ENCODE measurements at regions not wholly inside any gene's neighbourhood (a gene's known extent, or its start where the extent isn't known, plus 50 kb on each side); places are given as distances from the start of the nearest gene placed in this dataset.

DNA sequence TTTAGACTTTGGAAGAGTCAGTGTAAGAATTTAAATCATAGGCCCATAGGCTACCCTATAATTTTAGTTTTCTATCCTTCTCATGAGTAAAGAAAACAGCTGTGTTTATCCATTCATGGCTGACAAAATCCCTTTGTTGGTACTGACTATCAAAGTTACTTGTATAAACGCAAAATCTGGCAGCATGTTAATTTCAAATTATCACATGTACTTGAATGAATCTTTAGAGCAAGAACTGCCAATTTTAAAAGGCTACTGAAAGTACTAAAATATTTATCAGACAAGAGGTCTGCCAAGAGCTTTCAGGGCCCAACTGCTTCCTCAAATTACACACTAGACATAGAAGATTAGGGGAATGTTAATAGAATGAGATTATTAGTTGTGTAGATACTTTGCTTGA, 66.6 kb downstream of the MYL12B start:
- peaks cover 13% of the 10 kb centered on the region for H3K27me3 Mint-ChIP-seq

DNA sequence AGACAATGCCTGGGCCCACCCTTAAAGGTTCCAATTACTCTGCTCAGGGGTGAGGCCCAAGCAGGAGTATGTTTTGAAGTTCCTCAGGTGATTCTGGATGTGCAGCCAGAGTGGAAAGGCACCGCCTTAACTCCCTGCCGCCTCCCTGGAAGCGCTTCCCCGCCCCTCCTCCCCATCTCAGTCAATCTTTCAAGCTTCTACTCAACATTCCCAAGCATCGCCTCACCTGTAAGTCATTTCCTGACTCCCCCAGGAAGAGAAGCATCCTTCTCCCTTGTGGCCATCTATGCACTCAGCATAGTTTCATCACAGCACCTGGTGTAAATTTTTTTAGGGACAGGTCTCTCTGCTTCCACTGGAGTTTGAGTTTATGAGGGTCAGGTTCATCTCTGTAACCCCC, 67.5 kb downstream of the MYL12B start:
- H3K9me3 Mint-ChIP-seq, result no peaks in the 10 kb centered on the region
- CTCF ChIA-PET, result interaction anchor here (1.0 to 1.4 kb wide), 3 partner anchors 12 to 125 kb away, joined by 3 to 4 read pairs (median 3); no protein-coding TSS in a partner anchor
- H3K27me3 Mint-ChIP-seq, result peaks cover 19% of the 10 kb centered on the region
- no peaks in the 10 kb centered on the region for H3K4me1 Mint-ChIP-seq
- H3K36me3 Mint-ChIP-seq, result no peaks in the 10 kb centered on the region
- no peak overlapping the region for H3K27ac Mint-ChIP-seq
- no peak for DNase-seq
- H3K4me3 Mint-ChIP-seq, result no peak overlapping the region

More for the DNA sequence above, 66.6 kb downstream of the MYL12B start:
- DNase-seq, result no peak
- Mint-ChIP-seq H3K4me1 (no peaks in the 10 kb centered on the region), H3K4me3 (no peak overlapping the region), H3K36me3 (no peaks in the 10 kb centered on the region), H3K9me3 (no peaks in the 10 kb centered on the region), H3K27ac (no peak overlapping the region)
- CTCF ChIA-PET, result interaction anchor here (1.0 to 1.4 kb wide), 2 partner anchors 31 to 126 kb away, joined by 3 to 4 read pairs; no protein-coding TSS in a partner anchor

DNA sequence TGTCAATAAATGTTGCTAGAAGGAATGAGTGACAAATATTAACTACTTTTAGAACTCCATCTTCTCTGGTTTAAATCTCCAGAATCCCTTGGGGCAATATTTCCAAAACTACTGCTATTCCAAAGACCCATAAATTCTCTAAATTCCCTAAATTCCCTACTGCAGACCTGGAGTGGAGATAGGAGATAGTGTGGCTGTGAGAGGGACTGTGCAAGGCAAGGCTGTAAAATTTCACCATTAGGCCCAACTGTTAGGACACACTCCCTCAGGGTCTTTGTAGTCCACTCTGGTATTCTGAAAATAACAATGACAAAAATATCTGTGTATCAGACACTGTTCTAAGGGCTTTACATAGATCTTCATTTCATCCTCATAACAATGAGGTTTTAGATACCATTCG, 67.9 kb downstream of the MYL12B start:
- DNase-seq, result no peak
- Mint-ChIP-seq H3K27ac (no peak overlapping the region), H3K36me3 (no peaks in the 10 kb centered on the region), H3K4me3 (no peak overlapping the region), H3K4me1 (no peaks in the 10 kb centered on the region), H3K27me3 (peaks cover 19% of the 10 kb centered on the region), H3K9me3 (no peaks in the 10 kb centered on the region)
- CTCF ChIA-PET, result interaction anchor here (1.0 kb wide), 1 partner anchor 12 kb away, joined by 3 read pairs; no protein-coding TSS in a partner anchor

DNA sequence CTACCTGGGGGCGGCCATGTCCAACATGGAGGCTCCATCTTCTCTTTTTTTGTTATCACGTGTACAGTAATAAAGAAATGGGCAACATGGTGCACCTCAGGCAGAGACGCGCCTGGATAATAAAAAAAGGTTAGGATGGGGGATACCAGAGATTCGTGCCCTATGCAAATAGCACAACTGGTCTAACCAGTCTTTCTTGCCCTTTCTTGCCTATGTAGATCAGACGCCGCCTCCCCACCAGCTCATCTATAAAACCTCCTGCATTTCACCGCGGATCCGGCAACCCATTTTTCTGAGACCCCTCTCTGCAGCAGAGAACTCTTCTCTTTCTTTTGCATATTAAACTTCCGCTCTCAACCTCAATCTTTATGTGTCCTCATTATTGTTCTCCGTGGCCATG, 68.7 kb downstream of the MYL12B start:
- no peak for DNase-seq
- Mint-ChIP-seq H3K4me1 (no peaks in the 10 kb centered on the region), H3K27me3 (peaks cover 19% of the 10 kb centered on the region), H3K27ac (no peak overlapping the region), H3K4me3 (no peak overlapping the region), H3K9me3 (no peaks in the 10 kb centered on the region), H3K36me3 (no peaks in the 10 kb centered on the region)
- CTCF ChIA-PET, result interaction anchor here (0.7 kb wide), 1 partner anchor 49 kb away, joined by 4 read pairs; no protein-coding TSS in a partner anchor

DNA sequence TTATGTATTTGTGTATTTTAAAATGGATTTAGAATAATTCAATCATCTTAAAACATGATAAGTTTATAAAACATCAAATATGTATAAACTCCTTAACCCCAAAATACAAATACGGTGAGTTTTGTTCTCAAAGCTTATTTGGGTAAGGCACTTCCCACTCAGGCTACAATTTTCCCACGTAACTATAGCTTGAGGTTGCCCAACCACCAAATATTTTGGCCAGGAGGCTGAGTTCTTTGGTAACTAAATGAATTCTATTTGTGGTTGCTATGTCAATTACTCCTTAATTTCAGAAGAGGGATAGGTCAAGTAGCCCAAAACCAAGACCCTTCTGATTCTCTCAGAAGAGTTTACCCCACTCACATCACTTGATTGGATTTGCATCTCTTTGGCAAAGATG, 70.4 kb downstream of the MYL12B start:
- H3K27me3 Mint-ChIP-seq, result peaks cover 7% of the 10 kb centered on the region
- no peaks in the 10 kb centered on the region for H3K9me3 Mint-ChIP-seq

DNA sequence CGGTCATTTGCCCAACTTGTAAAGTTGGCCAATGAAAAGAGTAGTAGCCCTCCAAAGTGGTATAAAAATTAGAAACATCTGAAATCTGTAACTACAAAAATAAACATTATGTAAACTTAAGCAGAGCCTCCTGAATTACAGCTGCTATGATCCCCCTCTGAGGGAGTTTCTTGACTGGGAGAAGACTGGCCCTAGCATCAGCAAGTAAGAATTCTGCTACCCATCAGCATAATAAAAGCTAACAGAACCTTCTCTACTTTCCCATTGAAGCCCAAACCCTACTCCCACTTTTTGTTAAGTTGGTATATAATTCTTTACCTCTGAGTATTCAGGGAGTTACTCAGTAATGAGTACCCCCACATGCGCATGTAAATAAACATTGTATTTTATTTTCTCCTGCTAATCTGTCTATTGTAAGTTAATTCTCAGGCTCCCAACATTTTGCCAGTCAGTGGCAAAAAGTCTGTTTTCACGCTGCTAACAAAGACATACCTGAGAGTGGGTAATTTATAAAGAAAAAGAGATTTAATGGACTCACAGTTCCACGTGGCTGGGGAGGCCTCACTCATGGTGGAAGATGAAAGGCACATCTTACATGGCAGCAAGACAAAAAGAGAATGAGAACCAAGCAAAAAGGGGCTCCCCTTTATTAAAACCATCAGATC, 71.3 kb downstream of the MYL12B start:
- no peaks in the 10 kb centered on the region for H3K36me3 Mint-ChIP-seq
- H3K4me3 Mint-ChIP-seq, result no peak overlapping the region
- CTCF ChIA-PET, result interaction anchor here (1.0 to 1.2 kb wide), 2 partner anchors 10 to 333 kb away, joined by 5 read pairs; no protein-coding TSS in a partner anchor
- no peaks in the 10 kb centered on the region for H3K4me1 Mint-ChIP-seq
- H3K9me3 Mint-ChIP-seq, result no peaks in the 10 kb centered on the region
- no peak overlapping the region for H3K27ac Mint-ChIP-seq
- no peak for DNase-seq
- H3K27me3 Mint-ChIP-seq, result peaks cover 5% of the 10 kb centered on the region

More for the DNA sequence above, 70.4 kb downstream of the MYL12B start:
- no peak overlapping the region for H3K4me3 Mint-ChIP-seq
- no peaks in the 10 kb centered on the region for H3K36me3 Mint-ChIP-seq
- no peaks in the 10 kb centered on the region for H3K4me1 Mint-ChIP-seq
- no peak overlapping the region for H3K27ac Mint-ChIP-seq
- CTCF ChIA-PET, result interaction anchor here (1.2 kb wide), 1 partner anchor 9 kb away, joined by 5 read pairs; no protein-coding TSS in a partner anchor
- no peak for DNase-seq

DNA sequence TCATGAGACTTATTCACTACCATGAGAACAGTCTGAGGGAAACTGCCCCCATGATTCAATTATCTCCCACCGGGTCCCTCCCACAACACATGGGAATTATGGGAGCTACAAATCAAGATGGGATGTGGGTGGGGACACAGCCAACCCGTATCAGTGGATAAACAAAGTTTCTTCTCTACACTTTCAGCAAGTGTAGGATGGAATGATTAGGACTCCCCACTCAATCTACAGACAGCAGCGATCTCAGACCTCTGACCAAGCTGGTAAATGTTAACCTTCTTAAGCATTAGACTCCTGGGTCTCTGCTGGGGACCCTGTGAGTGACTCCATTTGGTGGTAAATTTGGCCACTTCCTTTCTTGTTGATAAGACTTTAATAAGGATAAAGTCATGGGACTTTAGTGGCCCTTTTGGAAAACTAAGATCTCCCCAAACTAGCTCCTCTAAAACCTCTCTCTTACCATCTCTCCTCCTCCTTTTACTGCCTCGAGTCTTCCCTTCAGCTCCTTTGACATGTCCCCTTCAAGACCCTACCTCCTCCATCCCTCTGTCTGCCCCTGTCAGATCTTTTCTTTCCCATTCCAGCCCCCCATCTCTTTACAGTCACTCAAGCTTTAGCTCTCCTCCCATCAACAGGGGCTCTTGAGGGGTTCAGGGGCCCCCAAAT, 71.9 kb downstream of the MYL12B start:
- Mint-ChIP-seq H3K27ac (no peak overlapping the region), H3K27me3 (peaks cover 5% of the 10 kb centered on the region), H3K9me3 (no peaks in the 10 kb centered on the region), H3K4me3 (no peak overlapping the region), H3K36me3 (no peaks in the 10 kb centered on the region), H3K4me1 (no peaks in the 10 kb centered on the region)
- no peak for DNase-seq
- CTCF ChIA-PET, result interaction anchor here (1.0 kb wide), 1 partner anchor 332 kb away, joined by 5 read pairs; no protein-coding TSS in a partner anchor

DNA sequence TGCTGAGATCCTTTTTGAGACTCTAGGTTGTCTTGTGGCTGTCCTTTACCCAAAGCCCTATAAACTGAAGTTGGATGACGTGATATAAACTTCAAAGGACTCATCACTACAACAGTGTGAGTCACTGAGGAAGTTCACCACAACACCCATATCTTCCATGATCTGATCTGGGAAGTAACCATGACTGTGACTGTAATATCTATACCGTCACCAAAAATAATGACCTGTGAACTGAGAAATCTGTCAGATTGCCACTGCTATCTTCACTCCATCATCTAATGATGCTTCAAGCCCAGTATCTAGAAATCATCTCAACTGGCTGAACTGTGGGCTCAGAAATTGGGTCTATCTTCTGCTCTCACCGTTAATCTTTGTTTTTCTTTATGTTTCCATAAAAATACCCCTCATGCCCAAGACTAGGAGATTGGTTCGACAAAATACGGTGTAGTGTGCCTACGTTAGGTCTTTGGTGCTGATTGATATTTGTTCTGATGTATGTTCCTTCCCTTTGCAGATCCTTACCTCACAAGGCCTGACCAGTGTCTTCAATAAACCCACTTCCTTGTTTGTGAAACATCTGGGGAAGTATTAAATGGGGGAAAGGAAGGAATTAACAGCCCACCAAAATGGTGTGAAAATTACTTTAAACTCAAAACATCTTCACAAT, 78.2 kb downstream of the MYL12B start:
- Mint-ChIP-seq H3K9me3 (no peaks in the 10 kb centered on the region), H3K4me3 (no peak overlapping the region), H3K36me3 (no peaks in the 10 kb centered on the region), H3K27me3 (peaks cover 4% of the 10 kb centered on the region), H3K27ac (no peak overlapping the region), H3K4me1 (peaks cover 7% of the 10 kb centered on the region)
- CTCF ChIA-PET, result no interaction called here
- DNase-seq, result no peak

DNA sequence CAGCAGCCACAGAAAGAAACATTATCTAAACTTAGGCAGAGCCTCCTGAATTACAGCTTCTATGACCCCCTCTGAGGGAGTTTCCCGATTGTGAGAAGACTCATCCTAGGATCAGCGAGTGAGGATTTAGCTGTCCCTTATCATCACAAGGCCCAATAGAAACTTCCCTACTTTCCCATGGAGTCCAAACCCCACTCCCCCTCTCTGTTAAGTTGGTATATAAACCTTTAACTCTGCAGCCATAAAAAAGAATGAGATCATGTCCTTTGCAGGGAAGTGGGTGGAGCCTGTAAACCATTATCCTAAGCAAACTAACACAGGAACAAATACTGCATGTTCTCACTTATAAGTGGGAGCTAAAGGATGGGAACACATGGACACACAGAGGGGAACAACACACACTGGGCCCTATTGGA, 78.8 kb downstream of the MYL12B start:
- no peak for DNase-seq
- Mint-ChIP-seq H3K4me1 (peaks cover 7% of the 10 kb centered on the region), H3K27me3 (peaks cover 4% of the 10 kb centered on the region), H3K4me3 (no peak overlapping the region), H3K9me3 (no peaks in the 10 kb centered on the region), H3K27ac (no peak overlapping the region), H3K36me3 (no peaks in the 10 kb centered on the region)
- CTCF ChIA-PET, result no interaction called here

DNA sequence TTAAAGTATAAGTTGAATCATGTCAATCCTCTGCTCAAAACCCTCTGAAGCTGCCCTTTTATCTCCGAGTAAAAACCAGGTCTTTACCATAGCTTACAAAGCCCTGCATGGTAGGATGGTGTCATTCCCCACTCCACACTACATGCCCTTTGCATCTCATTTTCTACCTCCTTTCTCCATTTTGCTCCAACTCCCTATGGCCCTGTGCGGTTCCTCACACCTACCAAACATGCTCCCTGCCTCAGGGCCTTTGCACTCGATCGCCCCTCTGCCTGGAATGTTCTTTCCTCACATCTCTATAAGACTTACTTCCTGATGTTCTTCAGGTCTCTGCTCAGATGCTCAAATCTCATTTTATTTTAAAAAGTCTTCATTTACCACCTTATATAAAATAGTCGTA, 80.7 kb downstream of the MYL12B start:
- H3K36me3 Mint-ChIP-seq, result no peaks in the 10 kb centered on the region
- CTCF ChIA-PET, result no interaction called here
- H3K27ac Mint-ChIP-seq, result no peak overlapping the region
- H3K4me3 Mint-ChIP-seq, result no peak overlapping the region
- peaks cover 7% of the 10 kb centered on the region for H3K4me1 Mint-ChIP-seq
- no peak for DNase-seq
- H3K27me3 Mint-ChIP-seq, result peaks cover 4% of the 10 kb centered on the region
- H3K9me3 Mint-ChIP-seq, result no peaks in the 10 kb centered on the region

DNA sequence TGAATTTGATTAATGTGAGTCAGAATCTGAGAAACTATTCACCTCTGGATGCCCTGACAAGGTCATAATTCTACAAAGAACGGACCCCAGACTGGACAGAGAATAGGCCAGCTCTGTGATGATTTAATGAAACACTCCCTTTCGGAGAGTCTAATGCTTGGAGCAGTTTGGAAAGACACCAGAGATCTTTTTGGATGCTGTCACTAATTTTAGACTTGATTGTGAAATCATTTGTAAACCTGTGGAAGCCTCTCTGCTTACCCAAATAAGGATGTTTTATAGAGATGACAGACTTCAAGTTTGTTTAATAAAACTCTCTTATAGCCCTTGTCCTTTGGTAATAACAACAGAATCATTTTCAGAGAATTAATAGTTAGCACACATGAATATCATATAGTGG, 83.5 kb downstream of the MYL12B start:
- DNase-seq, result no peak
- peaks cover 4% of the 10 kb centered on the region for H3K27me3 Mint-ChIP-seq
- no peak overlapping the region for H3K4me3 Mint-ChIP-seq
- no peak overlapping the region for H3K27ac Mint-ChIP-seq
- no peaks in the 10 kb centered on the region for H3K4me1 Mint-ChIP-seq
- no peaks in the 10 kb centered on the region for H3K9me3 Mint-ChIP-seq
- H3K36me3 Mint-ChIP-seq, result no peaks in the 10 kb centered on the region
- CTCF ChIA-PET, result no interaction called here

DNA sequence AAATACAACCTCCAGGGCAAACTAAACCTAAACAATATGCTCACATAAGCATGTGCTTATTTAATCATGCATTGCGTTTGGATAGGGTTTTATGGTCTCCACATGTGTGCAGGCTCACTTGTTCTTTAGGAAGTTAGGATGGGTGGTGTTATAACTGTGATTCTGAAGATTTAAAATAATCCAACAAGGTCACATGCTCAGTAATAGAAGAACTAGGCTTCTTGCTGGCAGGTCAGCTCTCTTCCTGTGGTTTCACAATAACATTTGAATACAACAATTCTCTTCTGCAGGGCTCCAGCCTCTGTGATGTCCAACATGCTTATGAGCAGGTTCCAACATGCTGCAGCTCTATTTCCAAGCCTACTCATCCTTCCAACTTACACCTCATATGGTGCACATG, 84.0 kb downstream of the MYL12B start:
- CTCF ChIA-PET, result no interaction called here
- Mint-ChIP-seq H3K9me3 (no peaks in the 10 kb centered on the region), H3K4me3 (no peak overlapping the region), H3K27ac (no peak overlapping the region), H3K4me1 (no peaks in the 10 kb centered on the region), H3K36me3 (no peaks in the 10 kb centered on the region), H3K27me3 (peaks cover 4% of the 10 kb centered on the region)
- DNase-seq, result no peak

DNA sequence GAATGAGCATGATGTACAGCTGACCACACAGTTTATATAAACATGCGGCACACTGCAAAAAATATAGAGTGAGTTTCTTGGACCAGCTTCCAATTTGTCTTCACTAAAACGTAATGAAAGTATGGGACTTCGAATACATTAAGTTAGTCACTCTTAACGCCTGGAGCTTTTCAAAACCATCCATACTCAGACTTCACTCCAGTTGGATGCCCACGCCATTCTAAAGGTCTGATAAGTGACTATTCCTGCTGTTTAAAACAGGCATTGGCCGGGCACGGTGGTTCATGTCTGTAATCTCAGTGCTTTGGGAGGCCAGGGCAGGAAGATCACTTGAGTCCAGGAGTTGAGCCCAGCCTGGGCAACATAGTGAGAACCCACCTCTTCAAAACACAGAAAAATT, 84.6 kb downstream of the MYL12B start:
- no peak overlapping the region for H3K27ac Mint-ChIP-seq
- DNase-seq, result no peak
- H3K27me3 Mint-ChIP-seq, result peaks cover 4% of the 10 kb centered on the region
- no peak overlapping the region for H3K4me3 Mint-ChIP-seq
- H3K9me3 Mint-ChIP-seq, result no peaks in the 10 kb centered on the region
- H3K36me3 Mint-ChIP-seq, result no peaks in the 10 kb centered on the region
- CTCF ChIA-PET, result no interaction called here
- no peaks in the 10 kb centered on the region for H3K4me1 Mint-ChIP-seq

DNA sequence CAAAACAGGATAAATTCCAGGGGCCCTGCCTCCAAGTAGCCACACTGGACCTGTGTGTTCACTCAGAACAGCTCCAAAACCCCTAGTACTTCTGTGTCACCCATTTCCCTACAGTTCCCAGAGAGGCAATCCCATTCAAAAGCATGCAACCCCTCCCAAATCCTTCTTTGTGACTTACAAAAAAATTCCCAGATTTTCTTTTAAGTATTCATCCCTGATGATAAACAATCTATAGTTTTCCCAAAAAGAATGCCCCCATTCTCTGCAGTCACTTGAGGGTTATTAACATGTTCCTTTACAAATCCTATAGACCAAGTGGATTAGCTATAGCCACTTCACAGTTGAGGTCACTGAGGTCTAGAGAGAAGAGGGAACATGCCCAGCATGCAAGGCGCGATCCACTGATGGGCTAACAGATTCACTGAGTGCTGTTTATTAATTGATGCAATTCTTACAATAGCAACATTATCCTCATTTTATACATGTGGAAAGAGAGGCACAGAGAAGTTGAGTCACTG, 85.4 kb downstream of the MYL12B start:
- peaks cover 4% of the 10 kb centered on the region for H3K27me3 Mint-ChIP-seq
- no peak overlapping the region for H3K27ac Mint-ChIP-seq
- no peak overlapping the region for H3K4me3 Mint-ChIP-seq
- DNase-seq, result no peak
- no peaks in the 10 kb centered on the region for H3K4me1 Mint-ChIP-seq
- no peaks in the 10 kb centered on the region for H3K9me3 Mint-ChIP-seq
- no peaks in the 10 kb centered on the region for H3K36me3 Mint-ChIP-seq
- CTCF ChIA-PET, result no interaction called here
